Activated CD4-positive, alpha-beta T cell treated with anti-CD3 and anti-CD28 coated beads, Interleukin-2, amount 50 U/mL, for 16 hours (primary cell): ENCODE measurements at regions not wholly inside any gene's neighbourhood (a gene's known extent, or its start where the extent isn't known, plus 50 kb on each side); places are given as distances from the start of the nearest gene placed in this dataset.
"Not testable (repeated sequence)": the region's sequence is repeated elsewhere in the genome, so short reads cannot be mapped to it uniquely, and the experiment has no call there.

Experiments used
- DNase-seq: peaks from one replicate; pipeline ENCODE4 v3.0.0-alpha.2; 2020

GRCh38 chr5:36435516-36435915, 133.8 kb upstream of the RANBP3L start:
- DNase-seq: no peak

GRCh38 chr5:36436306-36436705, 134.6 kb upstream of the RANBP3L start:
- no peak for DNase-seq

- DNase-seq: no peak
Observed at GRCh38 chr5:36438765-36439561, 137.3 kb upstream of the RANBP3L start.

DNA sequence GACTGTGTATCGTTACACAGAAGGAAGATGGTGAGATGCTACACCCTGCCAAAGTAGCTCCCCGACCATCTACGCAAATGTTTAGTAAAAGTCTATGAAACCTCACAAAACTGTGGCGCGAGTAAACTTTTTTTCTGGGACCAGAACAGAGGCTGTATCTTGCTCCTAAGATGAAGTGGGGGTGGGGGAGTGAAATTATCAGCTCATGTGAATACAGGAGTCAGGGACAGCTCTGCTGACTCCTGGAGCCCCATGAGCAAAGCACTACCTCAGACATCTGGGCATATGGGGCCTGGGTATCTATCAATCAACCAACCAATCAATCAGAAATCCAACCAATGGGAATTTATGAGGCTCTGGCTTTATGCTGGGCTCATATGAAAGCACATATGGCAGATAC, 138.6 kb upstream of the RANBP3L start:
- DNase-seq: no peak

GRCh38 chr5:36441280-36441679, 139.6 kb upstream of the RANBP3L start:
- no peak for DNase-seq

GRCh38 chr5:36442352-36442751, 140.7 kb upstream of the RANBP3L start:
- no peak for DNase-seq

DNA sequence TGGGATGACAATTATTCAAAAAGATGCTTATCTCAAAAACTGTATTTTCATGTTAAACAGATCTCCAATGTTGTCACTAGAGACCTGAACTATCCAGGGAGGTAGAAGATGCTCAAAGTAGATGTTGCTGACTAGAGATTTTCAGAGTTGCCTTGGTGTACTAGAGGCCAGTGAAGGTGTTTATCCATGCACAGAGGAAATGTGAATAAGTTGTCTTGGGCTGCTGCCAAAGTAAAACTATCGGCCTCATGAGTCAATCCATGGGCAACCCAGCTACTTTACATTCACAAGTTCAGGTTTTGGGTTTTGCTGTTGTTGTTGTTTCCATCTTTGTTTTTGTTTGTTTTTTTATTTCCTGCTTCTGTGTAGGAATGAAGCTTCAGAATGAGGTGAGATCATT, 141.1 kb upstream of the RANBP3L start:
- no peak for DNase-seq

DNA sequence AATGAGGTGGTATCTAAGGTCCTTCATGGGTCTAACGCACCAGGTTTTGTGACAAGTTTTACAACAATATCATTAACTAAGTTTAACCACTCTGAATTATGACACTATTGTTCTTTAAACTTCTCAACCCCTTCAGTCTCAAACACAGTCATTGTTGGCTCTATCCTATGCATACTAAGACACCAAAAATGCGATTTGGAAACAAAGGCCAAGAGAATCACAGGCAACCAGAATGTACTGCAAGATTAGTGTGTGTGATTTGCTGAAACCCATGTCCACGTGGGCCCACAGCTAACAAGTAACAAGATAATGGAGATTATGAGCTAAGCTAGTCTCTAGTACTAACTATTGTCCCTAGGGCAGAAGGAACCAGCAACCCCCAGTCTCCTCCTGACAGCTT, 142.2 kb upstream of the RANBP3L start:
- no peak for DNase-seq

DNA sequence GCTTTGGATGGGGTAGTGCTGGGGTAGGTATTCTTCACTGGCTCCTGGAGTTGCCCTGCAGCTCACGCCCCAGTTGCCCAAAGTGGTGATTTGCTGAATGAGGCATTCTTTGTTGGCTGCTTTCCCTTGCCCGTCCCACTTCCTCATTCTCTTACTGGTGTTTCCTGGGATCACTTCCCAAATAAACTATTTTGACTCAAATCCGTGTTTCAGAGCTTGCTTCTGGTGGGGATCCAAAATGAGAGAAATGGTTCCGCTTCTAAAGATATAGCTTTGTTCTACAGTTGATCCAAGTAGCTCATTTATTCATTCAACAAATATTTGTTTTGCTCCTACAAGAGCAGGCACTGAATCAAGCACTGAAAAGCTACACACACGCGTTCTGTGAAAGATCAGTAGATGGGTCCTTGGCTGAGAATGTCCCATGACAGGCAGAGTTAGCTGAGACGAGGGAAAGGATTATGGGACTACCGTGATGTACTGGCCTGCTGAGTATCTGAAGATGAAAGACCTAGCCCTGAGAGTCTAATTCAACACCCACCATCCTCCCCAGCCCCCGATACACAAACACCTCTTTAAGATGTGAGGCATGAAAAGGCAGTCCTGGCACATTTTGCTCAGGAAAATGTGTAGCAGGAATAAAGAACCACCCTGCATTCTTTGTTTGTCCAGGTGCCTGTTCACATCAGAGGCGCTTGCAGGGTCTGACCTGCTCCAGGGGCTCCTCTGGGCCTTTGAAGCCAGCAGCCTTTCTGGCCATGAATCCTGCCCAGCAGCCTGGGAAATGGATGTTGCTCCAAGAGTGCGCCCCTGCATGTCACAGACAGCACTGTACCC, 143.1 kb upstream of the RANBP3L start:
- DNase-seq: no peak

DNA sequence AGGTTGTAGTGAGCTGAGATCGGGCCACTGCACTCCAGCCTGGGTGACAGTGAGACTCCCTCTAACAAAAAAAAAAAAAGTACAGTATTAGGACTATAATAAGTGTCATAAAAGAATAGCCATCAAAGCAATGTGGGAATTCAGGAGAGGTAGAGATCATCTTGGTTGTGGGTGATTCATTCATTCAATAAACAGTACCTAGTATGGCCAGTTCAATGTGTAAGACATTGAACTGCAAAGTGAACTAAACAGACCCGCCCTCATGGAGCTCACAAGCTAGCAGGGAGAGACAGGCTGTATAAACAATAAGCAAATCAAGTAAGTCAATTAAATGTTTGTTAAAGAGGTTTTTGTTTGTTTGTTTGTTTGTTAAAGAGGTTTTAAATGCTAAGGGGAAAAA, 146.1 kb upstream of the RANBP3L start:
- no peak for DNase-seq

- no peak for DNase-seq
Observed at GRCh38 chr5:36450229-36451014, 148.7 kb upstream of the RANBP3L start.

GRCh38 chr5:36452424-36453006, 150.8 kb upstream of the RANBP3L start:
- no peak for DNase-seq

- no peak for DNase-seq
Observed at GRCh38 chr5:36457511-36458270, 148.7 kb upstream of the SLC1A3 start.

GRCh38 chr5:36458746-36459145, 147.7 kb upstream of the SLC1A3 start:
- no peak for DNase-seq

DNA sequence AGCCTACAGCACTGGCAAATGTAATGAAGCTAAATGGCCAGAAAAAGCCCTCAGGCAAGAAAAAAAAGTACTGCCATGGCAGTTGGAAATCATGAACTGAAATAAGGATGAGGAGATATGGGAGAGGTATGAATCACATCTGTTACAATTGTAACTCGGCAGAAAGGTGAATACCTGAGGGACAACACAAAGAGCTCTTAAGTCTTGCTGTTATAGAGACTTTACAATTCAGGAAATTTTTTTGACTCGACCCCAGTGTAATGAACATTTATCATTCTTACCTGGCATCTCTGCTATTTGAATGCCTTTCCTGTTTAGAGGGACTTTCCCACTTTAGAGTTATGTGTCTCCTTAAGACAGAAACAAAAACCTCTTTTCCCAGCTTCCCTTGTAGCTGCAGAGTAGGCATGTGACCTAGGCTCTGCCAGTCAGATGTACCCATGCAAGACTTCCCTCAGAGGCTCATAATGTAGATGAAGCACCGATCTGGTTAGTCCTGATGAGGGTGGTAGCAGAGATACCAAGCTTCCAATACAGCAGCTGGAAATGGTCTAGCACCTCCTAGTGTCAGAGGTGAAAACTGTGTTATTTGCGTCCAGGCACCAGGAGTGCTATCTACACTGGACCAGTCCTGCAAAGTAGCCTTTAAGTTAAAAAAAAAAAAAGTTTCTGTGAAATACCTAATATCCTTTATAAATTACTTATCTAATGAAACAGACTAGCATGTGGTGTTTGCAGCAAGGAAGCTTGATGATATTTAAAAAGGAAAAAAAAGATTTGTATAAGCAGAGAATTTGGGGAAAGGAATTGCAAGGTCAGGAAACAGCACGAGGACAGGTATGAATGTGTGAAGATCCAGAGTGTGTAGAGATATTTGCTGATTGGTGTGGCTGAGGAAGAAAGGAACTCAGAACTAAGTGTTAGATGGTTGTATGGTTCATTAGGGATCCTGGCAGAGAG, 146.9 kb upstream of the SLC1A3 start:
- DNase-seq: peak; percentile 7

- no peak for DNase-seq
Observed at GRCh38 chr5:36462295-36463021, 143.9 kb upstream of the SLC1A3 start.

DNA sequence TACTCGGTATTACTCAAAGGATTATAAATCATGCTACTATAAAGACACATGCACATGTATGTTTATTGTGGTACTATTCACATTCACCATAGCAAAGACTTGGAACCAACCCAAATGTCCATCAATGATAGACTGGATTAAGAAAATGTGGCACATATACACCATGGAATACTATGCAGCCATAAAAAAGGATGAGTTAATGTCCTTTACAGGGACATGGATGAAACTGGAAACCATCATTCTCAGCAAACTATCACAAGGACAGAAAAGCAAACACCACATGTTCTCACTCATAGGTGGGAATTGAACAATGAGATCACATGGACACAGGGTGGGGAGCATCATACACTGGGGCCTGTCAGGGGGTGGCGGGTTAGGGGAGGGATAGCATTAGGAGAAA, 130.5 kb upstream of the SLC1A3 start:
- not testable (repeated sequence) for DNase-seq

DNA sequence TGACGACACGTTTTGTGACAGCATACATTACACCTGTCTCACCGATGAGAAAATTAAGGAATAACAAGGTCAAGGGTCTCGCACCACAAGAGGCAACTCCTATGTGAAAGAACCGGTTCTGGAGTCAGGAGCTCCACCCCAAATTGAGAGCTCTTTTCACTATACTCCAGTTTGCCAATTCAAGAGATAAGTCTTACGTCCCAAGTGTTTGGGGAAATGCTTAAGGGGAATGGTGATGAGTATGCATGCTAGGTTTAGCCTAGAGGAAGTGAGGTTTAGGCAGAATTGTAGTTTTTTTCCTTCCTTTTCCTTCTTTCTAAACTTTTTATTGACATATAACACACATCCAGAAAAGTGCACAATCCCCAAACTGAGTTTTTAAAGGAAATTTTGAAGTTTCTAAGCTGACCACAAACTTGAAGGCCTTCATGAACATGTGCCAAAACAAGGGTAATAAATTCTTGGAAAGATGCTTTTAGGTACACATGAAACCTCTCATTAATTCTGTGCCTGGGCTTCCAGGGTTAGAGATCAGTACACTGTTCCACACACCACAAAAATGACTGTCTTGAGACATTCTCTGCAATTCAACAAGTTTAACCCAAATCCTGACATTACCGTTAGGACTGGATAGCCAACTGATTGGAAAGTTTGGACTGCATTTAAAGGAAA, 127.6 kb upstream of the SLC1A3 start:
- no peak for DNase-seq

- no peak for DNase-seq
Observed at GRCh38 chr5:36481454-36482120, 124.8 kb upstream of the SLC1A3 start.
